Activated CD4-positive, alpha-beta T cell treated with anti-CD3 and anti-CD28 coated beads, Interleukin-2, amount 50 U/mL, for 16 hours (primary cell): ENCODE measurements at regions not wholly inside any gene's neighbourhood (a gene's known extent, or its start where the extent isn't known, plus 50 kb on each side); places are given as distances from the start of the nearest gene placed in this dataset.

Experiments used
- DNase-seq: peaks from one replicate; pipeline ENCODE4 v3.0.0-alpha.2; 2020

DNA sequence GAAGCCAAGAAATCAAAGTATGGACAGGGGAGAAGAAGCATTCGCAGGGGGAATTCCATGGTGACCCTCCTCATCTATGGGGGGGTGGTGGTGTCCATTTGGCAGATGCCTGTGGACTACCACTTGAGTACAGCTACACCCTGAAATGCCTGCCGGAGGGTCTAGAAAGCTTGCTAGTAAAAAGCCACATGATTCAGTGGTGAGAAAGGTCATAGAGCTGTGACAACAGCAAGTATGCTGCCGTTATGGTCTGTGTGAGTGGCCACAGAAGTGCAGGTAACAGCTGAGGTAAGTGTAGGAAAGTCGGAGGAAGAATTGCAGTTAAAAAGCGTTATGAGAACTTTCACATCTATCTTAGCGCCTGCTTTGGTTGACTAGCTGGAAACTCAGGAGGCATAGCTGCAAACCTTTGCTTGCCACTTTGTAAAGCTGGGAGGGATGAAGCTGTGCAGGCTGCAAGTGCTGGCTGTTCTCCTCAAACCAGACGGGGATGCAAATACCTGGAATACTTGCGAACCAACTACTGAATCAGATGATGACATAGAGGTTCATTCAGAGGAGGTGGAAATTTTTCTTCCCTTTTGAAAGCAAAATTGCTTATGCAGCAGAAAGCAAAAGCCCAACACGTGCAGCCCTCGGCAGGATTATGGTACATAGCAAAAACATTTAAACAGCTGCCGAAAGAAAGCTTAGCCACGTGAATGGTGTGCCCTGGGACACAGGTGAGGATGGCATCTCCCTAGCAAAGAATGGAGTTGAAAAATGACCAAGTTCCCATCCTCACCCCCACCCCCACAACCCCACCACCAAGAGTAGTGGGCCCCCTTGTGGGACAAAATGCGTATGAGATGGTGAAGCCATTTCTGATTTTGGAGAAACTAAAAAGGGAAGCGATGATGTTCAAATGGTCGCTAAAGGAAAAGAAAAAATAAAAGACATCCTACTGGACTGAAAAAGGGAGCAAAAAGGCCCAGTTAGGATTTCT, 287.0 kb downstream of the RERGL start:
- DNase-seq, result no peak

DNA sequence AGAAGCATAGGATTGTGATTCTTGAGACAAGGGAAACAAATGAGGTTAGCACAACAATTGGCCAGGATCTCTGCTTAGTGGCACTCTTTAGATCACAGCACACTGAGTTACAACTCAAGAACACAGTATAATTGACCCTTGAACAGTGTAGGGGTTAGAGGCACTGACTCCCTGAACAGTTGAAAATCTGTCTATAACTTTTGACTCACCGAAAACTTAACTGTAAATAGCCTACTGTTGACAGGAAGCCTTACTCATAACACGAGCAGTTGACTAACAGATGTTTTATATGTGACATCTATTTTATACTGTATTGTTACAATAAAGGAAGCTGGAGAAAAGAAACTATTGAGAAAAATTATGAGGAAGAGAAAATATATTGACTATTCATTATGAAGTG, 296.1 kb downstream of the RERGL start:
- peak; percentile 2 for DNase-seq

DNA sequence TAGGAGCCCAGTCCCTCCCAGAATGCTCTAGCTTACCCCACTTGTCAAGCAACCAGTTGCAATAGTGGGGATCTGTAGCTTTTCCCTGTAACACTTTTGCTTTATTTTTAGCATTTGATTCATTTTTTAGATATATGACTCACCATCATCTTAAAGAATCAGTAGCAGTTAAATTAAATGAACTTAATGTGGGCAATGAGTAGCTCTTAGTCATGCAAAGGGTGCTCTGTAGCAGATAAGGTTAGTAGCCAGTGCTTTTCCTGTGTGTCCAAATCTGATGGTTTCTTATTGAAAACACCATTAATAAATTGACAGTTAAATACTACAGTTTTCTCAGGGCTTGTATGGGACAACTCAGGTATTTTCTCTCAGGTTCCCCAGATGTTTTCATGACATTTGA, 311.8 kb downstream of the RERGL start:
- no peak for DNase-seq

DNA sequence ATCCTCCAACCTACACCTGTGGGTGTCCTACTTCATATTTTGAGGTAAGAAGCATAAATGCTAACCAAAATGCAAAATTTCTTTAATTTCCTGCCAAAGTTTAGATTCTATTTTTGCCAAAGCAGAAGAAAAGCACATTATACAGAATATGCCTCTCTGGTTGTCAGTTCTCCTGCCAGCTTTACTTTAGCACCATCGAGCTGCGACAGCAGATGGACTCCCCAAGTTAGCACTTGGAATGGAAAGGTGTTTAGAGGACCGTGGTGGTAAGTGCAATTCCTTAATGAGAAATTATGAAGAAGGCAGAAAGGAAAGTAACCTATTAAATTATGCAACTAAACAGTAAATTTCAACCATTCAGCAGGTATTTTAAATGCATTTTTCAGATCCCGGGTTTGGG, 326.6 kb downstream of the RERGL start:
- DNase-seq, result no peak

DNA sequence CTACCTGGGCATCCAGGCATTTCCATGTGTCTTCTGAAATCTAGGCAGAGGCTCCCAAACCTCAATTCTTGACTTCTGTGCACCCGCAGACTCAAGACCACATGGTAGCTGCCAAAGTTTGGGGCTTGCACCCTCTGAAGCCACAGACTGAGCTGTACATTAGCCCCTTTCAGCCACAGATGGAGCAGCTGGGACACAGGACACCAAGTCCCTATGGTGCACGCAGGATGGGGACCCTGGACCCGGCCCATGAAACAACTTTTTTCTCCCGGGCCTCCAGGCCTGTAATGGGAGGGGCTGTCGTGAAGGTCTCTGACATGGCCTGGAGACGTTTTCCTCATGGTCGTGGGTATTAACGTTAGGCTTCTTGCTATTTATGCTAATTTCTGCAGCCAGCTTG, 330.0 kb downstream of the RERGL start:
- DNase-seq, result no peak
